ENCODE measurements at regions not wholly inside any gene's neighbourhood (a gene's known extent, or its start where the extent isn't known, plus 50 kb on each side); places are given as distances from the start of the nearest gene placed in this dataset.

DNA sequence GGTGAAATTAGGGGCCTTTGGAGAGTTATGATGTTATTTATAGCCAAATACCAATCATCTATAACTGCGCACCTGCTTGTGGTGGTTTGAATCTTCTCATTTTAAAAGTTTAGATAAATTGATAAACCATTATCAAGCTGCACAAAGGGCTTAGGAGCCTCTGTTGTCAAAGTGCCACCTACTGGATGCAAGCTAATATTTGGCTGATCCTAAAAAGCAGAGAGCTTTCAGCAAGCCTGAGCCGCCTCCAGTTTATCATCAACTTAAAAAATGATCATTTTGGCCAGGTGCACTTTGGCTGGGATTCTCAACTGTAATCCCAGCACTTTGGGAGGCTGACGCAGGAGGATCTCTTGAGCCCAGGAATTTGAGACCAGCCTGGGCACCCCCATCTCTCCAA lies 58.5 kb upstream of the ATXN1 start:
- H3K27ac ChIP-seq = no peak overlapping the region
- peak; percentile 37 for TF ChIP-seq CTCF (IDR thresholded peaks at IDR 0.05)
- TF ChIP-seq ZFX (IDR thresholded peaks at IDR 0.05; ENCODE audit: borderline replicate concordance) = no peak

DNA sequence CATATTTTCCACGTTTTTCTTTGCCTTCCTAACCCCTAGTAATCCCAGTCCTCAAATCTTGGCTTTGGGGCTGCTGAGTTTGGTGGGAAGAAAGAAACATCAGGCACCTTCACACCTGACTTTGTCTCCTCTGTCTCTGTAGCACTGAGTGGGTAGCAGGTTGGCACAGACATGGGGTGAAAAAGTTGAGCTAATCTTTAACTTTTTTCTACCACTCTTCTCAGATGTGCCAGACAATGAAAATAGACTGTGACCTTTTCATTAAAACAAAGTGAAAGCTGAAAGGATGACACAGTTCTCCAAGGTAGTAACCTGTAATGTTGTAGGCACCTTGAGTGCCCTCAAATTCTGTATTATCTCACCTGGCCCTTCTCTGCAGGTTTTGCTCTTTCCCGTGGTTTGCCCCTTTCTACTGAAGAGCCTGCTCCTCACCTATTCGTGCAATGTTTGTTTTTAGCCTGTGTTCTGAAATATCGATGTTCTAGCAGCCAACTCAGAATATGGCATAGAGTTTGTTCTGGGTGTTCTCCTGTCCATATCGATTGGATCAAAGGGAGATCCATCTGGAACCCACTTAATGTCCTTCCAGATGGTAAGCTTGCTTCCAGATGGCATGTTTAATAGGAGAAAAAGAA lies 57.8 kb upstream of the ATXN1 start:
- no peak for TF ChIP-seq CTCF (IDR thresholded peaks at IDR 0.05)
- TF ChIP-seq ZFX (IDR thresholded peaks at IDR 0.05; ENCODE audit: borderline replicate concordance) = no peak
- no peak overlapping the region for H3K27ac ChIP-seq

- no peak for TF ChIP-seq ZFX (IDR thresholded peaks at IDR 0.05; ENCODE audit: borderline replicate concordance)
- TF ChIP-seq CTCF (IDR thresholded peaks at IDR 0.05) = no peak
- H3K27ac ChIP-seq = no peak overlapping the region
Measured at GRCh38 chr6:16817594-16817993, 56.3 kb upstream of the ATXN1 start.

DNA sequence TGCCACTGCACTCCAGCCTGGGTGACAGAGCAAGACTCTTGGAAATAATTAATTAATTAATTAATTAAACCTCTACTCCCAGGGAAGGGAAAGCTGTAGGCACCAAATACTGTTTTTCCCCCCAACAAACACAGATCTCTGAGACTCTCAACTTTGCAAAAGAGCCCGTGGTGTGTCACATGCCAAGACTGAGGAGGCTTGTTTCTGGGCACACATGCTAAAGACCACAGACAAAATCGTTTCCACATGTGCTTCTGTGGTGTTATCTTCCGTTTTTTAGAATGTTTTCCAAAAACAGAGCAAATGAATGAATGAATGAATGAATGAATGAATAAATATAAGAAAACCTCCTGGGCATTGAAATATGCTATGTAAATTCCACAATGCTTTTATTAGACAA lies 55.6 kb upstream of the ATXN1 start:
- TF ChIP-seq ZFX (IDR thresholded peaks at IDR 0.05; ENCODE audit: borderline replicate concordance) (no peak), CTCF (IDR thresholded peaks at IDR 0.05) (no peak)
- no peak overlapping the region for H3K27ac ChIP-seq

DNA sequence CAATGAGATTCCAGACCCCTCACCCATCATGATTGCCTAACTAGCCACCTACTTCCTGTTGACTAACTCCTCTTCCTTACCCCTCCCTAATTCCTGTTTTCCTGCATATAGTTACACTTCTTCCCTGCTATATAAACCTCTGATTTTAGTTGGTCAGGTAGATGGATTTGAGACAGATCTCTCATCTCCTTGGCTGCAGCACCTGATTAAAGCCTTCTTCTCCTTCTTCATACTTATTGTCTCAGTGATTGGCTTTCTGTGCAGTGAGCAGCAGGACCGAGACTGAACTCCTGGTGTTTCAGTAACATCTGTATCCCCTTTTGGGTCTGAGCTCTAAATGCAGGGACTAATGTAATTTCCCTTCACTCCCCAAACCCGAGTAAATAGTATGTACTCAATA lies 51.7 kb upstream of the ATXN1 start:
- TF ChIP-seq ZFX (IDR thresholded peaks at IDR 0.05; ENCODE audit: borderline replicate concordance) (no peak), CTCF (IDR thresholded peaks at IDR 0.05) (no peak)
- no peak overlapping the region for H3K27ac ChIP-seq

GRCh38 chr6:16811277-16811979 lies 50.2 kb upstream of the ATXN1 start:
- no peak for TF ChIP-seq ZFX (IDR thresholded peaks at IDR 0.05; ENCODE audit: borderline replicate concordance)
- no peak for TF ChIP-seq CTCF (IDR thresholded peaks at IDR 0.05)
- no peak overlapping the region for H3K27ac ChIP-seq

Measured in 22Rv1 (cell line).